SHP77 (cell line): ENCODE measurements at regions not wholly inside any gene's neighbourhood (a gene's known extent, or its start where the extent isn't known, plus 50 kb on each side); places are given as distances from the start of the nearest gene placed in this dataset.

Source experiments
- DNase-seq, 2 experiments: peaks; one replicate each; lab custom pipeline; 2025; lab: John Stamatoyannopoulos, UW

GRCh38 chr10:10516346-10517130 is 501.1 kb upstream of the CELF2 start:
- no peak for DNase-seq

- no peak for DNase-seq
Observed at GRCh38 chr10:10517866-10518265, 499.8 kb upstream of the CELF2 start.

- no peak for DNase-seq
Observed at GRCh38 chr10:10519674-10520073, 498.0 kb upstream of the CELF2 start.

GRCh38 chr10:10520491-10521385 is 496.9 kb upstream of the CELF2 start:
- no peak for DNase-seq

GRCh38 chr10:10526846-10527245 is 490.8 kb upstream of the CELF2 start:
- no peak for DNase-seq

- no peak for DNase-seq
Observed at GRCh38 chr10:10527861-10528562, 489.7 kb upstream of the CELF2 start.

GRCh38 chr10:10528563-10528910 is 489.1 kb upstream of the CELF2 start:
- DNase-seq: no peak

- no peak for DNase-seq
Observed at GRCh38 chr10:10530313-10530712, 487.4 kb upstream of the CELF2 start.

- no peak for DNase-seq
Observed at GRCh38 chr10:10532236-10532635, 485.4 kb upstream of the CELF2 start.

- no peak for DNase-seq
Observed at GRCh38 chr10:10532826-10533225, 484.8 kb upstream of the CELF2 start.

GRCh38 chr10:10533437-10533836 is 484.2 kb upstream of the CELF2 start:
- DNase-seq: no peak

GRCh38 chr10:10538326-10538725 is 479.3 kb upstream of the CELF2 start:
- DNase-seq: no peak

GRCh38 chr10:10540398-10540797 is 477.3 kb upstream of the CELF2 start:
- no peak for DNase-seq

GRCh38 chr10:10542477-10542876 is 475.2 kb upstream of the CELF2 start:
- no peak for DNase-seq

- no peak for DNase-seq
Observed at GRCh38 chr10:10544890-10545289, 472.8 kb upstream of the CELF2 start.

GRCh38 chr10:10545771-10546170 is 471.9 kb upstream of the CELF2 start:
- no peak for DNase-seq

- no peak for DNase-seq
Observed at GRCh38 chr10:10551596-10552301, 465.9 kb upstream of the CELF2 start.

- no peak for DNase-seq
Observed at GRCh38 chr10:10552948-10553347, 464.7 kb upstream of the CELF2 start.

- no peak for DNase-seq
Observed at GRCh38 chr10:10564081-10564794, 453.4 kb upstream of the CELF2 start.

- no peak for DNase-seq
Observed at GRCh38 chr10:10576937-10577336, 440.7 kb upstream of the CELF2 start.

GRCh38 chr10:10579709-10580108 is 438.0 kb upstream of the CELF2 start:
- no peak for DNase-seq
